ENCODE measurements at regions not wholly inside any gene's neighbourhood (a gene's known extent, or its start where the extent isn't known, plus 50 kb on each side); places are given as distances from the start of the nearest gene placed in this dataset.

DNA sequence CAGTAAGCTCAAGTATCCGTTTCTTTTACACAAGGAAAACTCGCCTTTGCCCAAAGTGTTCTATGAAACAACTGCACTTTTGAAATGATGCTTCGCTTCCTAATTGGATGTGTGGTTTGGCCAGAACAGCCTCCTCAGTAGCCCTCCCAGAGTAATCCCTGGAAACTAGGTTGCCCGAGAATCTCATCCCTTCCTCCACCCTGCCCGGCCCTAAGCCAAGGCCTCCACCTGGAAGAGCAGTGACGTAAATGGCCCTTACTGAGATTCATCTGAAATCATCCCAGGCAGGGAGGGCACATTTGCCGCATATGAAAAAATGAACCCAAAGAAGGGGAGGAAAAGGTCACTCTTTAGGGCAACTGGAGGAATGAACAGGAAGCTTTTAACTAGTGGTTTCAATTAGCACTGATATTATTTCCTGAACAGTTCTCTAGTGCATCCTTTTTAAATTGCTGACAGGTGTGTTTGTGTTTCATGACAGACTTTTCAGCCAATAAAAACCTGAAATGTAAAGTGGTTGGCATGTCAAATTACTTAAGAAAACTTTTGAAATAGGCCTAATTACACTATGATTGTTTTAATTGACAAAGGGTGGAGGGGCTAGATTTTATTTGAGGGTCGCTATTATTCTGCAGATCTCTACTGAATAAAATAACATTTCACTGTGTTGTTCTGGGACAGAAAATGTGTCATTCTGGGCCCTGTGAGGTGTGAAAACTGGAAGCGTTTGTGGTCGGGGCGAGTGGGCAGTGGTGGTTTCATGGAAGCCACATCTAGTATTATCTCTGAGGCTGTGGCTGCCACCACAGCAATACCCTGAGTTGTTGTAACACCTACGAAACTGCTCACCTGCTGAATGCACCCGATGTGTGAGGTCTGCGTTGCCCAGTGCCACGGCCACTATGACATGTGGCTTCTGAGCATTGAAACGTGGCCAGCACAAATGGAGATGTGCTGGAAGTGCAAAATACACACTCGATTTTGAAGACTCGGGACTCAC lies 112.1 kb downstream of the ZIC5 start:
- no peak for DNase-seq
- TF ChIP-seq POLR2A (IDR thresholded peaks at IDR 0.05) (no peak), CTCF (IDR thresholded peaks at IDR 0.05) (no peak), EP300 (IDR thresholded peaks at IDR 0.05) (no peak)

DNA sequence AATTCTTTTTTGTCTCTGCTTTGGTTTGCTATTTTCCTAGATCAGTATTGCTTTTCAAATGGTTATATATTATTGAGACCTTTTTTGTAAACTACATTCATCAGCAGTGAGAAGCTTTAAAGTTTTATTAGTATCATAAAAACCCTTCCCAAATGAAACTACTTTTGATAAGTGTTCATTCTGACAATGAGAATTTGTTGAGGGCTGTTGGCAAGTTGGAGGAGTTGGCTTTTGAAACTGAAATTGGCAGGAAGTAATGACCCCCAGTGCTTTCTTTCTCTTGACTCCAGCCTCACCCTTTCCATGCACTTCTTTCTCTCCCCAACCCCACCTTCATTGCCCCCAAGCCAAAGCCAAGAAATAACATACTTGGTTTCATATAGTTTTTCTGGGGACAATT lies 113.8 kb downstream of the ZIC5 start:
- Histone ChIP-seq H3K4me1 (ENCODE audit: insufficient read depth) (no peaks in the 10 kb centered on the region), H3K9me3 (no peaks in the 10 kb centered on the region), H3K27ac (no peak overlapping the region), H3K27me3 (no peaks in the 10 kb centered on the region), H3K4me3 (no peak overlapping the region), H3K36me3 (no peaks in the 10 kb centered on the region)
- no peak for DNase-seq
- intact Hi-C loops (cut with DNase I) = no loop called here
- TF ChIP-seq POLR2A (IDR thresholded peaks at IDR 0.05) (no peak), EP300 (IDR thresholded peaks at IDR 0.05) (no peak), CTCF (IDR thresholded peaks at IDR 0.05) (no peak)

More for the DNA sequence above, 112.1 kb downstream of the ZIC5 start:
- 88 to 92% (median 90%) methylated on average over 18 of the region's 18 CpGs for WGBS, 3 donors
- Histone ChIP-seq H3K4me1 (ENCODE audit: insufficient read depth) (no peaks in the 10 kb centered on the region), H3K27me3 (no peaks in the 10 kb centered on the region), H3K27ac (no peak overlapping the region), H3K36me3 (no peaks in the 10 kb centered on the region), H3K9me3 (no peaks in the 10 kb centered on the region), H3K4me3 (no peak overlapping the region)
- intact Hi-C loops (cut with DNase I) = no loop called here

- intact Hi-C loops (cut with DNase I) = no loop called here
- WGBS, 3 donors = 86 to 87% (median 86%) methylated on average over 9 of the region's 9 CpGs
- no peaks in the 10 kb centered on the region for H3K9me3 ChIP-seq
- H3K27ac ChIP-seq = no peak overlapping the region
- H3K4me1 ChIP-seq (ENCODE audit: insufficient read depth) = no peaks in the 10 kb centered on the region
- no peak overlapping the region for H3K4me3 ChIP-seq
- no peak for DNase-seq
- H3K36me3 ChIP-seq = no peaks in the 10 kb centered on the region
- H3K27me3 ChIP-seq = no peaks in the 10 kb centered on the region
- no peak for TF ChIP-seq CTCF (IDR thresholded peaks at IDR 0.05)
- TF ChIP-seq POLR2A (IDR thresholded peaks at IDR 0.05) = no peak
- no peak for TF ChIP-seq EP300 (IDR thresholded peaks at IDR 0.05)
Measured at GRCh38 chr13:99855526-99856420, 115.8 kb downstream of the ZIC5 start.

DNA sequence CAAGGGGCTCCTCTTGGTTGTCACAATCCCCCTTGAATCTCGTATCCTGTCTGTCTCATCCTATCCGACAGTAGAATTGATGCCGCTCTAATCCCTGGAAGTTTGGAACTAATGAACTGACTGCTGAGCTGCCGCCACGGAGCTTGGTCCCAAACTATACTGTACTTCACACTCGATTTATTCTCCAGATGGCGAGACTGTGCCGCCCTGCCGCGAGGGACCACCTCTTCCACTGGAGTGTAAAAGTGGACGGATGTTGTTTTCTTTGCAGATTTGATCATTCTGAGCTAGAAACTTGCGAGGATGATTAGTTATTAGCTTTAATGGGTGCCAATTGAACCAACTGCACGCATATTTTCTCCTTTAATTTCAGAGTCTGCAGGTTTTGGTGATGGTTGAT lies 117.2 kb downstream of the ZIC5 start:
- TF ChIP-seq POLR2A (IDR thresholded peaks at IDR 0.05) (no peak), EP300 (IDR thresholded peaks at IDR 0.05) (no peak), CTCF (IDR thresholded peaks at IDR 0.05) (no peak)
- DNase-seq = no peak
- Histone ChIP-seq H3K27ac (no peak overlapping the region), H3K4me1 (ENCODE audit: insufficient read depth) (no peaks in the 10 kb centered on the region), H3K9me3 (no peaks in the 10 kb centered on the region), H3K27me3 (no peaks in the 10 kb centered on the region), H3K4me3 (no peak overlapping the region), H3K36me3 (no peaks in the 10 kb centered on the region)
- intact Hi-C loops (cut with DNase I) = no loop called here
- WGBS, 3 donors = 85 to 88% (median 86%) methylated on average over 13 of the region's 13 CpGs
